GM23248 (cell line): ENCODE measurements at regions not wholly inside any gene's neighbourhood (a gene's known extent, or its start where the extent isn't known, plus 50 kb on each side); places are given as distances from the start of the nearest gene placed in this dataset.

Source experiments
- EZH2 ChIP-seq: fragments of 200-600 bp; sonication (generic); IDR thresholded peaks from 2 replicates; pipeline ENCODE4 v1.6.1; 2018; ENCODE audit warnings: antibody characterized with exemption, mild to moderate bottlenecking; ENCODE audit not compliant: insufficient read depth, poor library complexity, severe bottlenecking
- EZH2phosphoT487 ChIP-seq: fragments of 200-600 bp; sonication (generic); IDR thresholded peaks from 2 replicates; pipeline ENCODE4 v1.6.1; 2018; ENCODE audit warnings: antibody characterized with exemption, moderate library complexity, mild to moderate bottlenecking, low read depth; ENCODE audit not compliant: insufficient read depth

DNA sequence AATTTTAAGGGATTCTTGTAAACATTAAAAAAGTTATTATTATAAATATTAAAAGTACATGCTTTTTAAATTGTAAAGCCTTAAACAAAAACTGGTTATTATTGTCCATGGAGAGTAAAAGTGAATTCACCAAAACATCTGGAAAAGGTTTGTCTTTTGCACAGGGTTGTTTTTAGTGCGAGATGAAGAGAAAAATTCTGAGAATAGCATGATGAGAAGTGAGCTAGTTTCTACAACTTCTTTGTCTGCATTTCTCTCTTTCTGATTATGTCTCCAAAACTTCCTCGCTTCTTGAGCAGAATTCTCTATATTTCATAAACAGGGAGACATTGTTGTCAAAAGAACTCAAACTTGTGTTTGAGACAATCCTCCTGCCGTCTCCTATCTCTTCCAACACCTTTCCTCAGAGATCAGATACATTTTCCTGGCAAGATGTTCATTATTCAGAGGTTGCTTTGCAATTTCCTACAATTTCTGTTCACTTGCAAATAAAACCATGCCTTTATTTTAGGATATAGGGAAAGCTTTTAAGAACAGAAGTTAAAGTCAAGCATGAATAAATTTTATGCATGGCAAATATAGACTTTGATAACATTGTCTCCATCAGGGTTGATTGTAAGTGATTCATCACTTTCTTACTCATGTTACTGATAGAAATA is 372.1 kb upstream of the NPVF start:
- TF ChIP-seq EZH2, result no peak
- no peak for TF ChIP-seq EZH2phosphoT487
